HL-60 (cell line): ENCODE measurements at regions not wholly inside any gene's neighbourhood (a gene's known extent, or its start where the extent isn't known, plus 50 kb on each side); places are given as distances from the start of the nearest gene placed in this dataset.

Experiments used
- CTCF ChIP-seq: IDR thresholded peaks from one replicate; pipeline ENCODE4 v1.5.1; 2011; ENCODE audit warnings: low read length, control low read depth, inconsistent platforms; ENCODE audit not compliant: insufficient read depth
- GABPA ChIP-seq: IDR thresholded peaks from 2 replicates; pipeline ENCODE4 v1.6.1; 2012; ENCODE audit warnings: low read depth

DNA sequence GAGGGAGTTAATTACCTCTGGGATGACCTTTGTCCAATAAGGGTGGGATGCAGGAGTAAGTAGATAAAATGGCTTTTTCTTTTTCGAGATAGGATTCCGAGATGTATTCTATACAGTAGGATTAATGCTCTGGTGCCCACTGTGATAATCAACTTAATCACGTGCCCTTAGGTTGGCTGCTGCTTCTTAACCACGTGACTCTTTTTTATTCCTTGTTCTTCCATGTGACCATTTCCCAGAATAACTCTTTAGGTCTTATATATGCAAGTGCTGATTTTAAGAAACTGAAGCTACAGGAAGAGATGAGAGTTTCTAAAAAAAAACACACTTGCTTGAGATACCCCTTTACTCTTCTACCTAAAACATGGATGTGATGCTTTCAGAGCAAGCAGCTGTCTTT lies 1628.9 kb downstream of the PCDH7 start:
- TF ChIP-seq CTCF (no peak), GABPA (no peak)
